ENCODE measurements at regions not wholly inside any gene's neighbourhood (a gene's known extent, or its start where the extent isn't known, plus 50 kb on each side); places are given as distances from the start of the nearest gene placed in this dataset.

DNA sequence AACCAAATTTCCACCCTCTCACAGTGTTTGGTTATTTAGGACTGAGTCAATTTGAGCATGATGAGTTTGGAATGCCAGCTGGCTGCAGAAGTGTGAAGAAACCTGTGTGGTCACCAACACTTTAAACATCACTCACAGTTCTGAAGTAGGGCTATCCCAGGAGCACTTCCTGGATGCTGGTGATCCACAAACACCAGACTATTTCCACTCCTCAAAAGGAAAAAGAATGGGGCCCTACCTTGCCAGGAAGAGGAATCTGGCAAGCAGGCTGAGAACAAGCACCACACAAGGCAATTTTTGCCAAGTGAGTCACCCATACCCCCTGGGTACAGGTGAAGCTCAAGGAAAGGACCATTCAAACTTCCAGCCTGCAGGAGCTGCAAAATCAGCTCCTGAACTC is 294.2 kb upstream of the PTGER4 start:
- H3K27me3 Mint-ChIP-seq = no peaks in the 10 kb centered on the region
- H3K27ac Mint-ChIP-seq = peak overlapping the region; percentile 83
- peaks cover 17% of the 10 kb centered on the region for H3K36me3 Mint-ChIP-seq
- H3K4me1 Mint-ChIP-seq = peaks cover 81% of the 10 kb centered on the region
- peaks cover 10% of the 10 kb centered on the region for H3K9me3 Mint-ChIP-seq
- DNase-seq = no peak
- no peak overlapping the region for H3K4me3 Mint-ChIP-seq

DNA sequence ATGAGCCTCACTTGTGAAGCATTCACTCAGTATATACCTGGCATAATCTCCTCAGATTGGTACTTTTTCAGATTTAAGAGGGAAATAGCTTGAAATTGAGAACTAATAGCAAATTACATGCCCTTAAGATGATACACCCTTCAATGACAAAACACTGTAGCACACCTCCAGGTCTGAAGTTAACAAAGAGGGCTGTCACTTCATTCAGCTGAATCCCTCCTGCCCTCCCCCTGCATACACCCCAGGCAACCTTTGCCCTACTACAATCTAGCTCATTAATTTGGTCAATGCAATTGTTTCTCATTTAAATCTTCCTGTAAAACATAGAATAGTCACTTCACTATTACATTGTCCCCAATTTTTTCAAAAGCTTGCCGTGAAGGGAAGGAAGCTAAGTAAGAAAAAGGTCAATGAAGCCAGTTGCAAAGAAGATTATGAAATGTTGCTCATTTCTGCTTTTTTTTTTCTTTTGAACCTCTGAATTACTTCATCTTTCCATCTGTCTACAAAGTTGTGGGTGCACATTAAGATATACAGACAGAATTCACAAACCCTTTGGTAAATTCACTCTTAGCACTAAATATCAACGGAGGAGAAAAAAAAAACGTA is 294.8 kb upstream of the PTGER4 start:
- Mint-ChIP-seq H3K27me3 (no peaks in the 10 kb centered on the region), H3K4me3 (peak overlapping the region; percentile 27), H3K27ac (peak overlapping the region; percentile 83), H3K36me3 (peaks cover 22% of the 10 kb centered on the region), H3K4me1 (peaks cover 81% of the 10 kb centered on the region), H3K9me3 (peaks cover 15% of the 10 kb centered on the region)
- no peak for DNase-seq

DNA sequence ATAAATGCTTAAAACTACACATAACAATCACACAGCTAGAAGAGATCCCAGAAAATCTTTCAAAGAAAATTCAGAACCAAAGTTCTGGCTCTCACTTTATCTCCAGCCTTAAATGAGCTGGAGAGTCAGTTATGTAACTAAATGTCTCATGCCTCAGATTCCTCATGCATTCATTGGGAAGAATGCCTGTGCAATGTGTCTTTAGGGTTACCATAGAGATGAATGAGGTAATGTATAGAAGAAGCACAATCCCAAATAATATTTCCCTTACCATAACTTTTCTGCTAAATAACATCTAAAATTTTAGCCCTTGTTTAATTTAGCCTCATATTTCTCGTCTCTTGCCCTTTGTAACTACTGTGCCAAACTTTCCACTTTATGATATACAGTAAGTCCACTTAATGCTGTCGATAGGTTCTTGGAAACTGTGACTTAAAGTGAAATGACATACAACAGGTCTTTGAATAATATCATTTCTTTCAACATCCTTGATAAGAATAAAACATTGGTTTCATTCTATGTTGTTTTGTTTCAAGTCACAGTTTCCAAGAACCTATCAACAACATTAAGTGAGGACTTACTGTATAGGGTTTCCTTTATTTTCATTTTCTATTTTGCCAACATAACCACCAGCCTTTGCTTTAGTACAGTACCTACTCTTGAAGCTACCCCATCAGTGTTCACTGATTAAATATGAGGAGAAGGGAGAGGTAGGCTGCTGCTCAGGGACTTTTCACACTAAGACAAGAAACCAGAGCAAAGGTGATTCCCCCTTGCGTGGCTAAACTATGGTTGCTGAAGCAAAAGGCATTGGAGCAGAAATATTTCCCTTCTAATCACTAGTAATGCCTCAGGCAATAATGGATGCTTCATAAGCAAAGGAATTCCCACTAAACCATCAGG is 295.7 kb upstream of the PTGER4 start:
- H3K27me3 Mint-ChIP-seq = no peaks in the 10 kb centered on the region
- no peak for DNase-seq
- H3K4me1 Mint-ChIP-seq = peaks cover 75% of the 10 kb centered on the region
- H3K27ac Mint-ChIP-seq = peak overlapping the region; percentile 83
- peak overlapping the region; percentile 22 for H3K4me3 Mint-ChIP-seq
- peaks cover 16% of the 10 kb centered on the region for H3K9me3 Mint-ChIP-seq
- H3K36me3 Mint-ChIP-seq = peaks cover 30% of the 10 kb centered on the region

DNA sequence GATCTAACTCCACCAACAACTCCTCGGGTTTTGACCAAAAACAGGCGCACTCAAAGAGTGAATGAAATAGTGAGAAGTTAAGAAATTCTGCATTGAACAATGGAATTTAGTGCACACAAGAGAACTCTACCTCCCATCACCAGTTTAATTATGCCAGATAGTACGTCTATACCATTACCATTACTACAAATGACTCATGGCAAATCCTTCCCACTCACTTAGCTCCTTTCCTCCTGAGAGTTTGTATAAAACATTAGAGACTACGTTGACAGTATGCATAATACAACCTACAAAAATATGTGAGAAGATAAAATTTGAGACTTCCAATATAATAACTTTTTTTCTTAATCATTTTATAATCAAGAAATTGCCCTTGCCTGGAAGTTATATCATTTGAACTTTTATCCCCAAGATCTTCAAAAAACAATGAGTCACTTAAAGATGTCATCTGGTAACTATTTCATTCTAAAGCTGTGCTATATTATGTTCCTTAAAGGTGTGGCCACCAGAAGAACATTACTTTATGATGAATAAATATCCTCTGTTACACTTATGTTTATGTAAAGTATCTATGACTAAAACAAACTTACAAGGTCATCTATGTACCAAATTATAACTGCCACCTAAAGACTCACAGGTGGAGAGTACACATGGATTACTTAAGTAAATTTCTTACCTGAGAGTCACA is 297.9 kb upstream of the PTGER4 start:
- H3K4me3 Mint-ChIP-seq = no peak overlapping the region
- H3K27ac Mint-ChIP-seq = peak overlapping the region; percentile 80
- no peaks in the 10 kb centered on the region for H3K27me3 Mint-ChIP-seq
- DNase-seq = no peak
- peaks cover 32% of the 10 kb centered on the region for H3K36me3 Mint-ChIP-seq
- peaks cover 78% of the 10 kb centered on the region for H3K4me1 Mint-ChIP-seq
- peaks cover 20% of the 10 kb centered on the region for H3K9me3 Mint-ChIP-seq

- Mint-ChIP-seq H3K9me3 (peaks cover 20% of the 10 kb centered on the region), H3K36me3 (peaks cover 32% of the 10 kb centered on the region), H3K27me3 (no peaks in the 10 kb centered on the region), H3K4me1 (peaks cover 73% of the 10 kb centered on the region), H3K4me3 (no peak overlapping the region), H3K27ac (peak overlapping the region; percentile 80)
- DNase-seq = no peak
Observed at GRCh38 chr5:40381016-40381415, 298.7 kb upstream of the PTGER4 start.

- H3K36me3 Mint-ChIP-seq = peaks cover 30% of the 10 kb centered on the region
- no peak for DNase-seq
- no peak overlapping the region for H3K4me3 Mint-ChIP-seq
- H3K9me3 Mint-ChIP-seq = peaks cover 20% of the 10 kb centered on the region
- peak overlapping the region; percentile 77 for H3K27ac Mint-ChIP-seq
- no peaks in the 10 kb centered on the region for H3K27me3 Mint-ChIP-seq
- H3K4me1 Mint-ChIP-seq = peaks cover 49% of the 10 kb centered on the region
Observed at GRCh38 chr5:40378396-40379177, 301.1 kb upstream of the PTGER4 start.

DNA sequence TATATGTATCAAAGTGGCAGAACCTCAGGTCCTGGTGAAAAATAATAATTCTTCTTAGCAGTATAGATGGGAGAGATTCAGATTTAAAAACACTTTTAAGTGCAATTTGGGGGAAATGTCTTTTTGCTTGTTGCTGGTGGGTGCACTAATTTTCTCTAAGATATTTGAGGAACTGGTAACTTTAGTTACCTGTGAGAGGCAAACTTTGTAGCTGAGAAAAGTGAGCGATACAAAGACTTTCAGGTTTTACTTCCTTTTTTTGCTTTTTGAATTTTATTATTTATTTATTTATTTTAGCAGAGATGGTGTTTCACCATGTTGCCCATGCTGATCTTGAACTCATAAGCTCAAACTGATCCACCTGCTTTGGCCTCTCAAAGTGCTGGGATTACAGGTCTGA is 303.1 kb upstream of the PTGER4 start:
- H3K4me3 Mint-ChIP-seq = no peak overlapping the region
- no peak overlapping the region for H3K27ac Mint-ChIP-seq

DNA sequence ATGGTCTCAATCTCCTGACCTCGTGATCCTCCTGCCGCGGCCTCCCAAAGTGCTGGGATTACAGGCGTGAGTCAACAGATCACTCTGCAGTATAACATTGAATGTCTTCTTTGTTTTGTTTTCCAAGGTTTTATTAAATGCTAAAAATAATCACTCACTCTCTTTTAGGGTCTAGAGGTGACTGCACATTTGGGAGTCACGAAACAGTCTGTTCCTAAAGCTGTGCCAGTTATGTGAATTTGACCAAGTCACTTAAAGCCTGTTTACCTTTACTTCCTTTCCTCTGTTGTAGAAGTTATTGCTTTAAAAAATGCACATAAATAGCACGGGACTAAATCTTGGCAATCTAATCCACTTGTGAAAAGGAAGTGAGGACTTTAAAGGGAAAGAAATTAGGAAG is 304.9 kb upstream of the PTGER4 start:
- H3K27ac Mint-ChIP-seq = no peak overlapping the region
- H3K36me3 Mint-ChIP-seq = peaks cover 19% of the 10 kb centered on the region
- H3K9me3 Mint-ChIP-seq = peaks cover 14% of the 10 kb centered on the region
- DNase-seq = no peak
- peaks cover 16% of the 10 kb centered on the region for H3K4me1 Mint-ChIP-seq
- H3K27me3 Mint-ChIP-seq = no peaks in the 10 kb centered on the region
- H3K4me3 Mint-ChIP-seq = no peak overlapping the region

More for the DNA sequence above, 303.1 kb upstream of the PTGER4 start:
- Mint-ChIP-seq H3K27me3 (no peaks in the 10 kb centered on the region), H3K36me3 (peaks cover 28% of the 10 kb centered on the region), H3K4me1 (peaks cover 30% of the 10 kb centered on the region), H3K9me3 (peaks cover 18% of the 10 kb centered on the region)
- DNase-seq = no peak

- Mint-ChIP-seq H3K36me3 (peaks cover 14% of the 10 kb centered on the region), H3K9me3 (peaks cover 11% of the 10 kb centered on the region)
Observed at GRCh38 chr5:40368200-40368599, 311.5 kb upstream of the PTGER4 start.

GRCh38 chr5:40367255-40367654 is 312.5 kb upstream of the PTGER4 start:
- Mint-ChIP-seq H3K9me3 (peaks cover 15% of the 10 kb centered on the region), H3K36me3 (peaks cover 19% of the 10 kb centered on the region), H3K27ac (no peak overlapping the region), H3K4me3 (no peak overlapping the region), H3K27me3 (no peaks in the 10 kb centered on the region), H3K4me1 (peaks cover 10% of the 10 kb centered on the region)
- no peak for DNase-seq

More at GRCh38 chr5:40368200-40368599, 311.5 kb upstream of the PTGER4 start:
- Mint-ChIP-seq H3K4me3 (no peak overlapping the region), H3K4me1 (peaks cover 10% of the 10 kb centered on the region), H3K27me3 (no peaks in the 10 kb centered on the region), H3K27ac (no peak overlapping the region)
- no peak for DNase-seq

DNA sequence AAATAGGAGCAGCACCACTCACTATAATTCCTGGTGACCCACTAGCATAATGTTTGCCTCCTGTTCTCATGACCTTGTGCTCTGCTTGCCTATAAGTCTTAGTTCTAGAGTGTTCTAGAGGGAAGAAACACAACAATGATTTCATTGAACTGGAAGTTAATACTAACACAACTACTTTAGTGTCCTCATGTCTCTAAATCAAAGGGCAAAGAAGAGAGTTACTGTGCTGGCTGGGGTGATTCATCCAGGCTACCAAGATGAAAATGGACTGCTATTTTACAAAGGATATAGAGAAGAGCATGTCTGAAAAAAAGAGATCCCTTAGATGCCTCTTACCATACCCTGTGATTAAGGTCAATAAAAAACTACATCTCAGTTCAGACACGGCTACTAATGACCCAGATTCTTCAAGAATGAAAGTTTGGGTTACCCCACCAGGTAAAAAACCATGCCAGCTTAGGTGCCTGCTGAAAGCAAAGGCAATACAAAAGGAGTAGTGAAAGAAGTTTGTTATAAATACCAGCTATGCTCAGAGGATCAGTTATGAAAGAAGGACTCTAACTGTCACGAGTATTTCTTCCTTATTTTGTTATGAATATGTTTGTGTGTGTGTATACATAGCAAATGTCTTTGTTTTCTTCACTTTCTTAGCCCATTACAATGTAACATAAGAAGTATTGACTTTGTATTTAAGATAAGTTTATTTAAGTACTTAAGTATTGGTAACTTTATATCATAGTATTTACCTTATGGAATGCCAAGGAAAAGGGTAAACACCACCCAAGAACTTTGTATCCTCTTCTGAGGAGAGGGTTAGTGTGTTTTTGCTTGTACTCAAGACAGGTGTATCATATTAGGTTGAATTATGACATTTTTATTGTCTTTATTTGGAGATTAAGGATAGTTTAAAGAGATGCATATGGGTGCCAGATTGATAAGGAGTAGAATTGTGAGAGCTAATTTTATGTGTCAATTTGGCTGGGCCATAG is 314.1 kb upstream of the PTGER4 start:
- Mint-ChIP-seq H3K36me3 (peaks cover 15% of the 10 kb centered on the region), H3K27me3 (no peaks in the 10 kb centered on the region), H3K4me3 (no peak overlapping the region), H3K9me3 (peaks cover 11% of the 10 kb centered on the region), H3K4me1 (peaks cover 10% of the 10 kb centered on the region), H3K27ac (no peak overlapping the region)
- no peak for DNase-seq

DNA sequence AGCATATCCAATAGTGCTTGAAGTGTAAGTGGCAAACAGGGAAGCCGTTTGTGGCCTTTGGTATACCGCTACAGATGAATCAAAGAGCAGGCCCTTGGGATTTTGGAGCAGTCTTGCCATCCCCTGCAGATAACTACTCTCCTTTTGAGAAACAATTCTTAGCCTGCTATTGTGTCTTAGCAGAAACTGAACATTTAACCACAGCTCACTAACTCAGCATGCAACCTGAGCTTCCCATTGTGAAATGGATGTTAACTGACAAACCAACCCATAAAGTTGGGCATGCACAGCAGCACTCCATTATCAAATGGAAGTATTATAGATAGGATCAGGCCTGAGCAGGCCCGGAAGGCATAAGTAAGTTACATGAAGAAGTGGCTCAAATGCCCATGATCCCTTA is 315.3 kb upstream of the PTGER4 start:
- peaks cover 15% of the 10 kb centered on the region for H3K4me1 Mint-ChIP-seq
- peaks cover 13% of the 10 kb centered on the region for H3K36me3 Mint-ChIP-seq
- DNase-seq = no peak
- peaks cover 8% of the 10 kb centered on the region for H3K9me3 Mint-ChIP-seq
- H3K27me3 Mint-ChIP-seq = no peaks in the 10 kb centered on the region
- no peak overlapping the region for H3K4me3 Mint-ChIP-seq
- no peak overlapping the region for H3K27ac Mint-ChIP-seq

- no peak overlapping the region for H3K4me3 Mint-ChIP-seq
- H3K9me3 Mint-ChIP-seq = peaks cover 8% of the 10 kb centered on the region
Observed at GRCh38 chr5:40361378-40361777, 318.3 kb upstream of the PTGER4 start.

GRCh38 chr5:40360685-40361084 is 319.0 kb upstream of the PTGER4 start:
- H3K27ac Mint-ChIP-seq = no peak overlapping the region

More at GRCh38 chr5:40361378-40361777, 318.3 kb upstream of the PTGER4 start:
- Mint-ChIP-seq H3K27me3 (no peaks in the 10 kb centered on the region), H3K4me1 (peaks cover 13% of the 10 kb centered on the region), H3K27ac (no peak overlapping the region), H3K36me3 (peaks cover 7% of the 10 kb centered on the region)
- DNase-seq = no peak

More at GRCh38 chr5:40360685-40361084, 319.0 kb upstream of the PTGER4 start:
- DNase-seq = no peak
- Mint-ChIP-seq H3K27me3 (no peaks in the 10 kb centered on the region), H3K4me1 (peaks cover 13% of the 10 kb centered on the region), H3K36me3 (peaks cover 7% of the 10 kb centered on the region), H3K4me3 (no peak overlapping the region), H3K9me3 (peaks cover 8% of the 10 kb centered on the region)
